Neural cell (in vitro differentiated cells): ENCODE measurements at regions not wholly inside any gene's neighbourhood (a gene's known extent, or its start where the extent isn't known, plus 50 kb on each side); places are given as distances from the start of the nearest gene placed in this dataset.

Experiments
- EP300 ChIP-seq: fragments of 450-650 bp; conservative IDR thresholded peaks from 2 replicates; pipeline ENCODE4 v1.6.1; 2014; ENCODE audit warnings: antibody characterized with exemption, mild to moderate bottlenecking, moderate library complexity; ENCODE audit not compliant: poor library complexity, severe bottlenecking
- EZH2 ChIP-seq: fragments of 200-600, 300-800 bp; shearing (Covaris generic), sonication (generic); IDR thresholded peaks from 2 replicates; pipeline ENCODE4 v1.6.1; 2014; ENCODE audit warnings: antibody characterized with exemption, low read length, borderline replicate concordance, mild to moderate bottlenecking; ENCODE audit not compliant: insufficient read depth, poor library complexity, severe bottlenecking
- MXI1 ChIP-seq: fragments of 450-650 bp; conservative IDR thresholded peaks from 2 replicates; pipeline ENCODE4 v1.6.1; 2014; ENCODE audit warnings: antibody characterized with exemption, mild to moderate bottlenecking; ENCODE audit not compliant: poor library complexity, severe bottlenecking
- POLR2AphosphoS5 ChIP-seq: IDR thresholded peaks from 2 replicates; pipeline ENCODE4 v1.6.1; 2012
- RAD21 ChIP-seq: fragments of 450-650 bp; conservative IDR thresholded peaks from 2 replicates; pipeline ENCODE4 v1.6.1; 2014; ENCODE audit warnings: antibody characterized with exemption, mild to moderate bottlenecking, moderate library complexity
- SMC3 ChIP-seq: fragments of 450-650 bp; conservative IDR thresholded peaks from 2 replicates; pipeline ENCODE4 v1.6.1; 2014; ENCODE audit warnings: antibody characterized with exemption, mild to moderate bottlenecking, moderate library complexity; ENCODE audit not compliant: poor library complexity
- TAF1 ChIP-seq: IDR thresholded peaks from 2 replicates; pipeline ENCODE4 v1.6.1; 2012; ENCODE audit warnings: low read depth
- TF ChIP-seq, protein P1 (sequence below): fragments of 450-650 bp; IDR thresholded peaks from 2 replicates; pipeline ENCODE4 v1.5.1; 2014; ENCODE audit warnings: antibody characterized with exemption, mild to moderate bottlenecking, moderate library complexity; ENCODE audit not compliant: poor library complexity, severe bottlenecking

DNA sequence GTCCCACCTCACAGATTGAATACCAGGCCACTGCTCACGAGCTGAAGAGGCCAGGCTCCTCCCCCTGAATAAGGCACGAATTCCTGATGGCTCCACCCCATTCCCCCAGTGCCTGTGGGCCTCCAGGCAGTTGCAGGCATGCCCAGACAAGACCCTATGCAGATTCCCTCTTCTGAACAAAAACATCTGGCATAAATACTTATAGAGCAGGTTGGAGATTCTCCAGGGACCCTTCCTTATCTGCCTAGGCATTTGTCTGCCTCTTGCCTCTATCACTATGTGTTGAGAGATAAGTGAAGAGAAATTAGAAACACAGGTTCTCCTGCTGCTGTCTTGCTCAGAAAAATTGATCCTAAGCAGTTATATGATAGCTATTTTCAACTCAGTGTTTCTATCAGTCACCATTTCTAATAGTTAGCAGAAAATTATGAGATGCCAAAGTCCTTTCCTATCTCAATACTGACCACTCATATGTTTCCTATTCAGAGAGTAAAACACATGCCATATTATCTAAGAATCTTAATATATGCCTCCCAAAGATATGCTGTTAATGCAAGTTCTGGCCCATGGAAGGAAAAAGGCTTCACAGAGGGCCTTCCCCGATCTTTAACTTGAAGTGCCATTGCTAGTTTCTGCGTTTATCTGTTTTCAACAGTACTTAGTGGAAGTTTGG, 364.0 kb downstream of the KCTD12 start:
- TF ChIP-seq TAF1 = no peak
- no peak for TF ChIP-seq POLR2AphosphoS5
- no peak for TF ChIP-seq MXI1
- TF ChIP-seq, protein P1, sequence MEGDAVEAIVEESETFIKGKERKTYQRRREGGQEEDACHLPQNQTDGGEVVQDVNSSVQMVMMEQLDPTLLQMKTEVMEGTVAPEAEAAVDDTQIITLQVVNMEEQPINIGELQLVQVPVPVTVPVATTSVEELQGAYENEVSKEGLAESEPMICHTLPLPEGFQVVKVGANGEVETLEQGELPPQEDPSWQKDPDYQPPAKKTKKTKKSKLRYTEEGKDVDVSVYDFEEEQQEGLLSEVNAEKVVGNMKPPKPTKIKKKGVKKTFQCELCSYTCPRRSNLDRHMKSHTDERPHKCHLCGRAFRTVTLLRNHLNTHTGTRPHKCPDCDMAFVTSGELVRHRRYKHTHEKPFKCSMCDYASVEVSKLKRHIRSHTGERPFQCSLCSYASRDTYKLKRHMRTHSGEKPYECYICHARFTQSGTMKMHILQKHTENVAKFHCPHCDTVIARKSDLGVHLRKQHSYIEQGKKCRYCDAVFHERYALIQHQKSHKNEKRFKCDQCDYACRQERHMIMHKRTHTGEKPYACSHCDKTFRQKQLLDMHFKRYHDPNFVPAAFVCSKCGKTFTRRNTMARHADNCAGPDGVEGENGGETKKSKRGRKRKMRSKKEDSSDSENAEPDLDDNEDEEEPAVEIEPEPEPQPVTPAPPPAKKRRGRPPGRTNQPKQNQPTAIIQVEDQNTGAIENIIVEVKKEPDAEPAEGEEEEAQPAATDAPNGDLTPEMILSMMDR = no peak
- TF ChIP-seq RAD21 = no peak
- TF ChIP-seq EP300 = no peak
- TF ChIP-seq SMC3 = no peak
- no peak for TF ChIP-seq EZH2
